Activated effector memory CD4-positive, alpha-beta T cell treated with anti-CD3 and anti-CD28 coated beads, Interleukin-2, amount 50 U/mL, for 16 hours (primary cell): ENCODE measurements at regions not wholly inside any gene's neighbourhood (a gene's known extent, or its start where the extent isn't known, plus 50 kb on each side); places are given as distances from the start of the nearest gene placed in this dataset.
"Not testable (repeated sequence)": the region's sequence is repeated elsewhere in the genome, so short reads cannot be mapped to it uniquely, and the experiment has no call there.

Experiments used
- DNase-seq: peaks from one replicate; pipeline ENCODE4 v3.0.0-alpha.2; 2020

- no peak for DNase-seq
These were observed 1103.7 kb upstream of the CELF2 start for GRCh38 chr10:9913876-9914514.

- DNase-seq, result no peak
These were observed 1096.1 kb upstream of the CELF2 start for GRCh38 chr10:9921544-9921943.

- DNase-seq, result no peak
These were observed 1095.4 kb upstream of the CELF2 start for GRCh38 chr10:9922126-9922870.

- DNase-seq, result no peak
These were observed 1091.7 kb upstream of the CELF2 start for GRCh38 chr10:9926003-9926402.

- no peak for DNase-seq
These were observed 1090.8 kb upstream of the CELF2 start for GRCh38 chr10:9926881-9927280.

GRCh38 chr10:9939716-9940115, 1078.0 kb upstream of the CELF2 start:
- no peak for DNase-seq

GRCh38 chr10:9944690-9945089, 1073.0 kb upstream of the CELF2 start:
- DNase-seq, result no peak

GRCh38 chr10:9950070-9950469, 1067.6 kb upstream of the CELF2 start:
- no peak for DNase-seq

GRCh38 chr10:9951481-9952257, 1066.0 kb upstream of the CELF2 start:
- no peak for DNase-seq

- no peak for DNase-seq
These were observed 1060.3 kb upstream of the CELF2 start for GRCh38 chr10:9957351-9957750.

- DNase-seq, result not testable (repeated sequence)
These were observed 1059.8 kb upstream of the CELF2 start for GRCh38 chr10:9957876-9958275.

GRCh38 chr10:9965341-9965740, 1052.3 kb upstream of the CELF2 start:
- DNase-seq, result no peak

GRCh38 chr10:9986786-9987185, 1030.9 kb upstream of the CELF2 start:
- DNase-seq, result no peak

GRCh38 chr10:9987197-9987596, 1030.5 kb upstream of the CELF2 start:
- no peak for DNase-seq

GRCh38 chr10:9992661-9993060, 1025.0 kb upstream of the CELF2 start:
- DNase-seq, result no peak

- DNase-seq, result no peak
These were observed 1023.5 kb upstream of the CELF2 start for GRCh38 chr10:9994131-9994530.

GRCh38 chr10:9999627-10000026, 1018.0 kb upstream of the CELF2 start:
- no peak for DNase-seq

- no peak for DNase-seq
These were observed 1009.7 kb upstream of the CELF2 start for GRCh38 chr10:10007957-10008356.

- no peak for DNase-seq
These were observed 1007.3 kb upstream of the CELF2 start for GRCh38 chr10:10010397-10010796.

- no peak for DNase-seq
These were observed 1002.8 kb upstream of the CELF2 start for GRCh38 chr10:10014846-10015245.

- DNase-seq, result no peak
These were observed 1000.0 kb upstream of the CELF2 start for GRCh38 chr10:10017716-10018115.

- no peak for DNase-seq
These were observed 996.7 kb upstream of the CELF2 start for GRCh38 chr10:10020945-10021344.

- DNase-seq, result no peak
These were observed 984.7 kb upstream of the CELF2 start for GRCh38 chr10:10032991-10033390.

GRCh38 chr10:10038348-10038747, 979.3 kb upstream of the CELF2 start:
- no peak for DNase-seq
